GM03348 (cell line): ENCODE measurements at regions not wholly inside any gene's neighbourhood (a gene's known extent, or its start where the extent isn't known, plus 50 kb on each side); places are given as distances from the start of the nearest gene placed in this dataset.

Experiments used
- DNase-seq: peaks from one replicate; pipeline ENCODE4 v3.0.0; 2012; ENCODE audit warnings: low spot score

DNA sequence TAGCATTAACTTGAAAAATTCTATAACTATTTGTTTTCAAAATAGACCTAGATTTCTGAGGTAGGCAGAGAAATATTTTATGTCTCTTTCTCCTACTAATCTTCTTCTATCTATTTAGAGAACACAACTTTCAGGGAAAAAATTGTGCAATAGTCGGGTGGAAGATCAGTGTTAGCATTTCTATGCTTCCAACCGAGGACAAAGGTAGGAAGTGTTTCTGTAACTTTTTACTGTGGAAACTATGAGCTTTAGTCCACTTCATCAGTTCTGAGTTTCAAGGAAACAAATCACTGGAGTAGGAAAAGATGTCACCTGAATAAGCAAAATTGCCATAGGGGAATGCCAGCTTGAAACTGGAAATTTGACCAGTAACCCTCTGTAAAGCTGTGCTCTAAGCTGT lies 207.7 kb upstream of the CTAGE1 start:
- no peak for DNase-seq

DNA sequence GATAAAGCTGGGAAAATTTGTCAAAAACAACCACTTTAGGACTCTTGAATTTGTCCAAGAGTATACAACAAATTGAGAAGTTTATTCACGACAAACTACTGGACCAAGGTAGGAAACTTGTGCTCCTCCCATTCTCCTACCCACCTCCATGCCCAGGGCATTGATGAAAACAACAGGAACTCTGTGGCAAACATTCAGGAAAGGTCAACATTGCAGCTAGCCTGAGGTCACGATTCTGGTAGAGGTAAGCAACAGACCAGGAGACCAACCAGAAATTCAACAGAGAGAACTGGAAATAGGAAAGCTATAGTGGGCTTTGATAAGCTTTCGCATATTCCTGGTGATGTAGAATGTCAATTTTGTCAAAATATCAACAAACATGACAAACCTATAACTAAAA lies 209.1 kb upstream of the CTAGE1 start:
- no peak for DNase-seq

DNA sequence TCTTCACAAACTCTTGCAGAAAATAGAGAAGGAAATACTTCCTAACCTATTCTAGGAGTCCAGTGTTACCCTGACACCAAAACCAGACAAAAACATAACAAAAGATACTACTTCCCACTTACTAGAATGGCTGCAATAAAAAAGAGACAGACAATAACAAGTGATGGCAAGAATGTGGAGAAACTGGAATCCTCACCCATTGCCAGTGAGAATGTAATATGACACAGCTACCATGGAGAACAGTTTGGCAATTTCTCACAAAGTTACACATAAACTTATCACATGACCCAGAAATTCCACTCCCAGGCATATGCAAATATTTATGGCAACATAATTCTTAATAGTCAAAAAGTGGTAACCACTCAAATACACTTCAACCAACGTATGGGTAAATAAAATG lies 209.8 kb upstream of the CTAGE1 start:
- no peak for DNase-seq

DNA sequence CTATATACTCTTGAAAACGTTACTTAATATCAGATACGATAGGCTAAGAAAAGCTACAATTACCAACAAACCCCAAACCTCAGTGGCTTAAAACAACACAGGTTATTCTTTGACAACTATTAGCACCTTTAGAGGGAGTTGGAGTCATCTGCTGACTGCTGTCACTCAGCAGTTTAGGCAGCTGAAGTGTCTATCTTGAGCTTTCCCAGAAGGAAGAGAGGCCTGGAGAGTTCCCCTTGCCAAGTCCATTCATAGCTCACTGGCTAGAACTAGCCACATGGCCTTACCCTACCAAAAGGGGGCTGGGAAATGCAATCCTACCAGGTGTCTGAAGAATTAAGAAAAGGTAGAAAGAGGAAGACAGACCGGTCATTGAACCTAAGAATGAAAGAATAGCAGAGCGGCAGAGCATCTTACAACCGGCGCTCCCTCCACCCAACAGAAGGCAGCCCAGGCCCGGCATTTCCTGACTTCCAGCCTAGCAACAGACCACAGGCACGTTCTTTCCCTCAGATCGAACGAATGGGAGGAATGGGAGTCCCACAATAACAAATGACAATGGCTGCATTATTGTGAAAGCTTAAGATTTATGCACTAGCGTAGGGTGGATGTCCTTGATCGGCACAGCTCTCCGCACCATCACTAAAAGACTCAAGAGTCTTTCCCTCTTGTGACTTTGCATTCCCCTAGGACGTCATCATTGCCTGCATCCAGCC lies 211.2 kb upstream of the CTAGE1 start:
- DNase-seq: no peak

DNA sequence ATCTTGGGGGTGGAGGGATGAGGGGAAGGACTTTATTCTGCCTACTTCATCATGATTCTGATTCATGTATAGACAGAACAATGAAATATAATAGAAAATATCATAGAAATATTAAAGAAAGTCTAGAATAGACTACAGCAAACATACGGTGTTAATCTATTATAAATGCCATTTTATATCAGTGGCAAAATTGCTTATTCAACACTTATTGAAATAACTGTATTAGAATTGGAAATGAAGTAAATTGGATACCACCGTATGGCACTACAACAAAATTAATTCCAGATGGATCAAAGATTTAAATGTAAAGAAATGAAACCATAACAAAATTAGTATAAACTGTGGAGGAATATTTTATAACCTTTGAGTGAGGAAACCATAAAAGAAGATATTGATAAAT lies 213.3 kb upstream of the CTAGE1 start:
- no peak for DNase-seq

DNA sequence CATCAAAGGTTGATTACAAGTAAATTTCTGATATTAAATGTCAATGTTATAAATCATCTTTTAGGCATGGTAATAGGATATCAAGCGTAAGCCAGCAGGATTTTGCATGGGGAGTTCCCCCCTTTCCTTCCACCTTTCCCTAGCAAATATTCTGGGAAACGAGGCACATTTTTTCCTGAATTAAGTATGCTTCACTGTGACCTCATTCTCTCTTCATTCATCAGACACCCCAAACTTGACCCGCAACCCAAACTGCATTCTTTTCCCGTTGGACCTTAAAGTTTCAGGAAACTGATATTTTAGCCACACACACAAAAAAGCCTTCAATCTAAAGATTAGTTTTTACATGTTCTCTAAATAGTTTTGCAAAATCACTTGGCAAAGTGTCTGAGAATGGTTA lies 214.5 kb upstream of the CTAGE1 start:
- no peak for DNase-seq

DNA sequence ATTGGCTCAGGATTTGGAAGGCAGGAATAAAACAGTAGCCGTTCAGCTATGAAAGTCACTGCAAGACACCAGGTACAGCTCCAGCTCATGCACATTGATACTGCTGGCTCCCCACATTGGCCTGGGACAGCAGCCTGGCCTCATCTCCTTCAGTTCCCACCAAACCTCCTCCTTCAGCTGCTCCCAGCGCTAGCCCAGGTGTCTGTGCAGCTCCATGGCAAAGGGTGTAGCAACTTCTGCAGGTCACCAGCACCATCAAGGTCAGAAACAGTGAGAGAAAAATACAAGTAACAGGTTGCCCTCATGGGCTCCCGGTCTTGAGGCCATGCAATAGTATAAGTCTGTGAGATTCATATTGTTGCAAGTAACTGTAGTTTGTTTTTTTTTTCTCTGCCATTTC lies 216.7 kb upstream of the CTAGE1 start:
- DNase-seq: no peak

DNA sequence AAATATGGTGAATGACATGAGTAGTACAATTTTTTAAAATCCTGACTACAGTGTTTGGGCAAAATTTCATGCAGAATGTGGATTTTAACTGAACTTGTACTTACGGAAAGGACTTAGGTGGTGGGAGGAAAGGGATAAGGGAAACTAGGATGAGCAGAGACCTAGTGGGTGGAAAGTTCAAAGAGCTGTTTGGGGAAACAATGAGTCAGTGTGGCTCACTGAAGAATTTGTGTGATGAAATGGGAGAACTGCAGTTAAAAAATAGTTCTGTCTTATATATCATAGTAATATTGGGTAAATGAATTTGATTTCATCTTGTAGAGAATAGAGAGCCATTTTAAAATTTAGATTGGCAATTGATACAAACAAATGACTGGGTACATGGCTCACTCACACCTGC lies 220.1 kb upstream of the CTAGE1 start:
- peak; percentile 75 for DNase-seq

DNA sequence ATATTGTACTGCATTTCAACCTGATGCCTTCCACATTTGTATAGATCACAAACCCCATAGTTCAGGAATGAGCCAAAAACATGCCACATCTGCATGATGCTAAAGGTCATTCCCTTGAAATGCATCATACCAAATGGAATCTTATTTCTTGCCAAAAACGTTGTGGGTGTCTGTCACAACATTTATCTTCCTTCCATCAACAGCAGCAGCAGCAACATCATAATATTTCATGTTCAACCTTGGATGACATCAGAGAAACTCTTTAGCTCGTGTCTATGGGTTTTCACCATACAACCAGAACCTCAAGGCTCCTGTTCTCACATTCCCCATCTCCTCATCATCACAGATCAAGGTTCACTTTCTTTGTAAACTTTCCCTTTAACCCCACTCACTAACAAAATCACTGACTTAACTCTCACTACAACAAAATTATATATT lies 221.3 kb upstream of the CTAGE1 start:
- DNase-seq: peak; percentile 53

DNA sequence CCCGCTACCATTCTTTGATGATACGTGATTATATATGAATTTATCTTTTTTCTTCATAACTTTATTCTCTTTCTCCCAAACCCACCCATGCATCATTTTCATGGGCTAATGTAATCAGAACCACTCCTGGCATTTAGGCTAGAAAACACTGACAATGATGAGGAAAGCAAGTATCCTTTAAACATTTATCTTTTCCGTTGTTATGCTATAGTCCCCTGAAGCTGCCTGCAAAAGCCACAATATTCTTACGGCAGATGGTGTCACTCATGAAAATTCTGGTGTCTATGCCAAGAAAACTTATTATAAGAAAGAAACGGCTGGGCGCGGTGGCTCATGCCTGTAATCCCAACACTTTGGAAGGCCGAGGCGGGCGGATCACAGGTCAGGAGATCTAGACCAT lies 221.8 kb upstream of the CTAGE1 start:
- DNase-seq: no peak

DNA sequence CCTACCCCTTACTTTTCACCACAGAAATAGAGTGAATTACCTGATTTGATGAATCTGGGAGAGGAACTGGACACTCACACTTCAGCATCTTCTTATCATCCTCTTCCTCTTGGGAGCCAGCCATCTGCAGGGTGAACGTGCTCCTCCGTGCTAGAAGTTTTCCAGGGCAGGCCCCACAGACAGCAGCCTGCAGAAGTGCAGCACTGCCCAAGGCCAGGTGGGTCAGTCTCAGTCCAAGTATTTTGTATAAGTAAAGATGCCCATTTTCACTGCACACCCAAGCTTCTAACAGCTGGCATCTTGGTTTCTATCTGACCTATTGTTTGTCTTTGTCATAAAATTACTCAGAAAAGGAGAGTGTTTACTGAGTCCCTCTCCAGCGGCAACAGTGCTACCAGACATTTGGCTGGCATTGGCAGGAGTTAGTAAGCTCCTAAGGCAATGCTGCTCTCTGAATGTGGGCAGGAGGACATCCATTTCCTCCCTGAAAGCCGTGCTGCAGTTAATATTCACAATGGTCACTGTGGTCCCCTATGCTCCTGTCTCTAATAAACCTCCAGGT lies 222.6 kb upstream of the CTAGE1 start:
- DNase-seq: no peak

DNA sequence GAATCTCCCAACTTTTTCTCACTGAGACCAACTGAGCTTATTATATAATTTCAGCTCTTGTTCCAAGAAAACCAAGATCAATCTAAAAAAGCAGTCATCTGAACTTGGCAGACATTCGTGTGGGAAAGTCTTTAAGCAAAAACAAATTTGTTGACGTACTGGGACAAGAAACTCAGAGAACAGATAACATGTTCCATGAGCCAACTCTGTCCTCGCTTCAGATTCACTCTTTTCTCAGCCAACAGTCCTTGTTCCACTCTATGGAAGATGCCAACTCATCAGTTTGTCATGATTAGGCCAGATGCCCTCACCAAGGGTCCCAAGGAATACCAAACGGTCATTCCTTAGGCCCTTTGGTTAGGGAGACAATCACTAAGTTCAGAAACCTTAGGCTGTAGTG lies 224.2 kb upstream of the CTAGE1 start:
- no peak for DNase-seq

DNA sequence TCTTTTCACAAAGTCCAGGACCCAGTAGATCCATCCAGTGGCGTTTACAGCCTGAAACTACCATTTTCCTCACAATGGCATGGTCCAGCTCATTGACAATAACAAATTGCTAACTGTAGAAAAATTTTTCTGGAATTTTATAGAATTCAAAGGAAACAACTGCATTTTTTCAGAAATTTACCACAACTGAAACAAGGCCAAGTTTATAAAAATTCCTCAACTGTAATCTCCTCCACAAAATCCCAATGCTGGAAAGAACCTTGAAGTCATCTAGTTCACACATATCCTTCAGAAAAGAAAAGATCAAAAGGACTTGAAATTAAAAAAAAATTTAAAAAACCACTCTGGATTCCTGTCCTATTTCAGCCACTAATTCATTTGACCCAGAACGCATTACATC lies 226.0 kb upstream of the CTAGE1 start:
- peak; percentile 17 for DNase-seq

DNA sequence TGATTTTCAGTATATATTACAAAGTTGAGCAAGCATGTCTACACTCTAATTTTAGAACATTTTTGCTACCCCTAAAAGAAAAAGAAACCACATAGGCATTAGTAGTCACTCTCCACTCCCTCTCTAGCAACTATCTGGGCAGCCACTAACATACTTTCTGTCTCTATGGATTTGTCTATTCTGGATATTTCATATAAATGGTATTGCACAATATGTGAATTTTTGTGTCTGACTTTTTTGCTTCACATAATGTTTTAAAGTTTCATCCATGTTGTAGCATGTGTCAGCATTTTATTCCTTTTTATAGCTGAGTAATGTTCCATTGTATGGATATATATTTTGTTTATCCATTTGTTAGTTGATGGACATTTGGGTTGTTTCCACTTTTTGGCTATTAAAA lies 232.5 kb upstream of the CTAGE1 start:
- DNase-seq: no peak

DNA sequence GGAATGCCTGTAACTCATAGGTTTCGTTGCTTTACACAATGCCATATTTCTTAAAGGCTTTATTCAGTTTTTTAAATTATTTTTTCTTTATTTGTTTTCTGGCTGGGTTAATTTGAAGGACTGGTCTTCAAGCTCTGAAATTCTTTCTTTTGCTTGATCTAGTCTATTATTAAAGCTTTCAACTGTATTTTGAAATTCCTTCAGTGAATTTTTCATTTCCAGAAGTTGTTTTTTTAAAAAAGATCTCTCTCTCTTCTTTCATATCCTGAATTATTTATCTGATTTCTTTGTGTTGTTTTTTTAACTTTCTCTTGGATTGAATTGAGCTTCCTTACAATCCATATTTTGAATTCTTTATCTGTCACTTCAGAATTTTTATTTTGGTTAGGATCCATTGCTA lies 239.9 kb upstream of the CTAGE1 start:
- no peak for DNase-seq

DNA sequence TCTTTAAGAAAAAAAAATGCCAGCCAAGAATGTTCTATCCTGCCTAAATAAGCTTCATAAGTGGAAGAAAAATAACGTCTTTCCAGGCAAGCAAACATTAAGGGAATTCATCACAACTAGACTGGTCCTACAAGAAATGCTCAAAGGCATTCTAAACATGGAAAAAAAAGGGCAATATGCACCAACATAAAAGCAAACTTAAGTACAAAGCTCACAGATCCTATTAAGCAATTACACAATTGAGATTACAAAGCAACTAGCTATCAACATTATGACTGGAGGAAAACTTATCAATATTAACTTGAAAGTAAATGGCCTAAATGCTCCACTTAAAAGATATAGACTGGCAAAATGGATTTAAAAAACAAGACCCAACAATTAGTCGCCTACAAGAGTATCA lies 240.6 kb upstream of the CTAGE1 start:
- DNase-seq: no peak

DNA sequence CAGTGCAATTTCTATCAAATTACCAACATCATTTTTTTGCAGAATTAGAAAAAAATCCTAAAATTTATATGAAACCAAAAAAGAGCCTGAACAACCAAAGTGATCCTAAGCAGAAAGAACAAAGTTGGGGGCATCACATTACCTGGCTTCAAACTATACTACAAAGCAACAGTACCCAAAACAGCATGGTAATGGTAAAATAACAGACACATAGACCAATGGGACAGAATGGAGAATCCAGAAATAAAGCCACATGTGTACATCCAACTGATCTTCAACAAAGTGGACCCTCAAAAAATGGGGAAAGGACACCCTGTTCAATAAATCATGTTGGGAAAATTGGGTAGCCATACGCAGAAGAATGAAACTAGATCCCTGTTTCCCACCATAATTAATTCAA lies 245.7 kb upstream of the CTAGE1 start:
- no peak for DNase-seq

DNA sequence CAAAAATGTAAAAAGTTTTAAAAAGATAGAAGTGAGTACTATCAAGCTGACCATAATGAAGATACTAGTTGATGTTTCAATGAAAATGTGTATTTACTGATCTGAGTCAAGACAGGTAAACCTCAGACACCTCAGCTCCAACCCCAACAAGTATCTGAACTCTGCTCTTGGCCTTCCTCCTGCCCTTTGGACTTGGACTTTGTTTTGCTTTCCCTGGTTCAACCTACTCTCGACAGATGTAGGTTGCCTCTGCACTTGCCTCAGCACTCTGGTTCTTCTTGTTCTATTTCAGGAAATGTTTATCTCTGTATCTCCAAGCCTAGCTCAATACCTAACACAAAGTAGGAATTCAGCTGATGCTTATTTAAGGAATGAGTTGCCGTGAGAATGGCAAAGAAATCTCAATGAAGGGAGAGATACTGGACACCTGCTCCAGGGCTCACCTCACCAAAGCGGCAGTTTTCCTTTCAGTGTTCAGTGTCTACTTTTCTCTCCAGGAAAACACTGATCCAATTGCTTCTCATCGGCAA lies 248.8 kb upstream of the CTAGE1 start:
- DNase-seq: no peak

DNA sequence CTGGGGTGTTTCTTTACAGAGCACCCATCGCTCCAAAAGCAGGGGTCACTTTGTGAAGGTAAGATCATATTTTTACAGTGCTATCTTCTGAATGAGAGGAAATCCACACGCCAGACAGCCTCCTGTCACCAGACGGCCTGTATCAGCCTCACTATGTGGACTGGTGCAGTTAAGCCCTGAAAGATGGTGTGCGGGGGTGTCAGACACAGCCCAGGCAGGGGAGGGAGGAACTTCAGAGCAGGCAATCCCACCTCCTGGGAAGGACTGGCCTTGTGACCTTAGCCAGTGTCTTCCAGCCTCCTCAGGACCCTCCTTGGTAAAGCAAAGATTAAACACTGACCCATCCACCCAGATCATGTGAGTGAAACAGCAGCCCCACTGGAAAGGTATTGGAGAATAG lies 249.4 kb upstream of the CTAGE1 start:
- DNase-seq: no peak

DNA sequence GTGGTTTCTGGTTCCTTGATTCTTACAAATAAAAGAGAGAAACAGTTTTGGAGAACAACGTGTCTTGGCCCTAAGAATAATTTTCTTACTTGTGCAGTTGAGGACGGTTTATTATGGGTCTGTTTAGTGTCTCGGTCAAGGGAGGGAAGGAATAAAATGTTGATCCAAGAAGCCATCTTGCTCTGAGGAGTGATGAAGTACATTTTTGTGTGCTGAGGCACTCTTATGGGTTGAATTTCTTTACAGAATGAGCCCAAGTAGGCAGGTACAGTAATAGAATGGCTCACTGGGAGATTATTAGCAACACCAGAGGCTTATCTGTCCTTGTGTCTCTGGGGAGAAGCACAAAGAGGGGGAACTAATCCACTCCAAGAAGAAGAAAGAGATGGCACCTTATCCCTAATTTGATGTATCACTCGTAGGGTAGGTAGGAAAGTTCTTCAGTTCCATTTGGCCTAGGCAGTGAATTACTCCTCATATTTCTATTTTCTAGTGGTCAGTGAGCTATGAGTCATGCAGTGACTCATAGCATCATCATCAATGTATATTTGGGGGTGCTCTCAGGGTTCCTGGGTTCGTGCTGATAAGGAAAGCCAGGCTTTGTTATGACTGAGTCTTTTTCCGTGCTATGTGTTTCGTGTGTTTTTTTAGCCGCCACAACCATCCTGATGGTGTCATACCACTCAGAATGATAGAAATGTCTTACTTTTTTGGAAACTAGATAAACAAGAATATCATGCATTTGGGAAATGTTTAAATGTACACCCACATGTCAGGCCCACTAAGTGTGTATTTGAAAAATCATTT lies 250.1 kb upstream of the CTAGE1 start:
- DNase-seq: peak; percentile 37

DNA sequence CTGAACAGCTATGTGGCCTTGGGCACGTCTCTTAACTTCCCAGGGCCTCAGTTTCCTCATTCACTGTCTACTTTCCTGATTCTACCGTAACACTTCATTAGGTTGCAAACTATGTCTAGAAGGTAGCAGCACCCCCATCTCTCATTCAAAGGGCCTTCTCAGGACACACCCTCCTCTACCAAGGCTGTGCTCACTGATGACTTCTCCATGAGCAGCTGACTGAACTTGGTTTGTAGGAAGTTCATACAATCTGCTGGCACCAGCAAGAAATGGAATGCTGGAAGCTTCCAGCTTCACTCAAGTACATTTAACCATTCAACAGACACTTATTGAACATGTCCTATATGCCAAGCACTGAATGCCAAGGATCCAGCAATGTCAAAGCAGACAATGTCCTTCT lies 250.8 kb upstream of the CTAGE1 start:
- no peak for DNase-seq

DNA sequence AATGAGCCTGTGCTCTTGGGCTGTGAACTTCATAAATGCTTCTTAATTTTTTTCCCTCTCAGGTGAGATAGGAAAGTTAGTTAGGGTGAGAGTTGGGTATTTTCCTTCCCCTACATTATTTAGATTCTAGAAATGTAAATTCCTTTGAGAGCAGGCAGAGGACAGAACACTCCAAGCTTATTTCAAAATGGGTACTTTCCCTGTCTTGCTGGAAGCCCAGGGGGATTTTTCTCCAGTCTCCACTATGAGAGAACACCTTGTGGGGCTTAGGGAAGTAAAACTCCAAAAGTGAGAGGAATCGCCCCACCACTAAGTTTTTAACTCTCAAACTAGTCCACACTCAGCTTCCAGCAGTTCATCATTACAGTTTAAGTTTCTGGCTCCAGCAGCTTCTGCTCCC lies 253.2 kb upstream of the CTAGE1 start:
- DNase-seq: no peak

DNA sequence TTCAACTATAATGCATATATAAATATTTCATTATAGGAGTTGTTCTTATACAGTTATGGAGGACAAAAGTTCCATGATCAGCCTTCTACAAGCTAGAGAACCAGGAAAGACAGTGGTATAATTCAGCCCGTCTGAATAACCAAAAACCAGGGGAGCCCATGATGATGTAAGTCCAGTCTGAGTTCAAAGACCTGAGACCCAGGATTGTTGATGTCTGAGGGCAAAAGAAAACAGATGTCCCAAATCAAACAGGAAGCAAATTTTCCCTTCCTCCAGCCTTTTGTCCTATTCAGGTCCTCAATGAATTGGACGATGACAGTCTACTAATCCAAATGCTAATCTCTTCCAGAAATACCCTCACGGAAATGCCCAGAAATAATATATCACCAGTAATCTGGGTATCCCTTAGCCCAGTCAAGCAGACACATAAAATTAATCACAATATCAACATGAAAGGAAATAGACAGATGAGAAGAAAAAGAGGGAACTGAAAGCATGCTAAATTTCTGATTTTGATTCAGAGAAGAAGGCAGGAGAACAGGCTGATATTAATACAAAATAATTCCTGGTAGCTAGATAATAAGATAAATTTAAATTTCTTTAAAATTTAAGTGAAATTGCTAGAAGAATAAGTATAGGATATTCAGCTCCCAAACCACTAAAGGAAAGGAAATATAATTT lies 255.6 kb upstream of the CTAGE1 start:
- no peak for DNase-seq
